Breast epithelium (tissue), 4 donors: ENCODE measurements at regions not wholly inside any gene's neighbourhood (a gene's known extent, or its start where the extent isn't known, plus 50 kb on each side); places are given as distances from the start of the nearest gene placed in this dataset.
A peak's percentile ranks its signal among the peaks of the same experiment; 100 is the strongest.

Experiments used
- DNase-seq, 2 donors: peaks; one replicate each; pipeline ENCODE4 v3.0.0-alpha.2; 2019; ENCODE audit warnings: low spot score in 2 of 2
- H3K27ac ChIP-seq, 2 donors: fragments of 200-600 bp; sonication (generic) in 1 of 2; one replicate each; pipeline ENCODE4 v1.5.1; 2016 to 2019; ENCODE audit warnings: mild to moderate bottlenecking in 1 of 2
- H3K27me3 ChIP-seq, 2 donors: fragments of 200-600 bp; sonication (generic) in 1 of 2; one replicate each; pipeline versions ENCODE4 v1.5.1 to v1.6.0; 2017 to 2019; ENCODE audit warnings: control low read depth in 1 of 2, mild to moderate bottlenecking in 1 of 2
- H3K36me3 ChIP-seq: fragments of 200-600 bp; one replicate; pipeline ENCODE4 v1.5.1; 2019
- H3K4me1 ChIP-seq, 2 donors: fragments of 200-600 bp; sonication (generic); one replicate each; pipeline ENCODE4 v1.5.1; 2016 to 2019; ENCODE audit warnings: control low read depth in 1 of 2
- H3K4me3 ChIP-seq, 3 donors: fragments of 200-600 bp; sonication (generic); 1 replicate in 2 of 3; 2 replicates in 1 of 3; pipeline ENCODE4 v1.5.1; 2016 to 2019; ENCODE audit warnings: mild to moderate bottlenecking in 3 of 3, moderate library complexity in 2 of 3
- H3K9me3 ChIP-seq, 2 donors: fragments of 200-600 bp; sonication (generic) in 1 of 2; one replicate each; pipeline ENCODE4 v1.5.1; 2016 to 2019; ENCODE audit warnings: control low read depth in 1 of 2
- POLR2A ChIP-seq: fragments of 450-650 bp; IDR thresholded peaks from one replicate; pipeline ENCODE4 v1.6.1; 2016; ENCODE audit warnings: antibody characterized with exemption, mild to moderate bottlenecking, moderate library complexity
- POLR2AphosphoS5 ChIP-seq, 3 donors: sonication (generic); formaldehyde crosslinking; IDR thresholded peaks; one replicate each; pipeline ENCODE4 v1.6.1; 2017; ENCODE audit warnings: antibody characterized with exemption in 3 of 3
- intact Hi-C: fragments of 100-400 bp; cut with DNase I; formaldehyde crosslinking; loops from one replicate; pipeline ENCODE4 v1.15.1; 2023; ENCODE audit warnings: low total_unique reads
- TF ChIP-seq, protein P1 (sequence below), 3 donors: fragments of 450-650 bp; IDR thresholded peaks; one replicate each; pipeline ENCODE4 v1.5.1; 2016 to 2017; ENCODE audit warnings: antibody characterized with exemption in 3 of 3, mild to moderate bottlenecking in 3 of 3, moderate library complexity in 3 of 3

GRCh38 chr12:19639781-19640415 is 200.6 kb downstream of the AEBP2 start:
- DNase-seq: no peak
- intact Hi-C loops: no loop called here
- no peak overlapping the region for H3K4me3 ChIP-seq
- TF ChIP-seq POLR2AphosphoS5 (IDR thresholded peaks at IDR 0.05): no peak
- TF ChIP-seq POLR2A: no peak
- TF ChIP-seq, protein P1, sequence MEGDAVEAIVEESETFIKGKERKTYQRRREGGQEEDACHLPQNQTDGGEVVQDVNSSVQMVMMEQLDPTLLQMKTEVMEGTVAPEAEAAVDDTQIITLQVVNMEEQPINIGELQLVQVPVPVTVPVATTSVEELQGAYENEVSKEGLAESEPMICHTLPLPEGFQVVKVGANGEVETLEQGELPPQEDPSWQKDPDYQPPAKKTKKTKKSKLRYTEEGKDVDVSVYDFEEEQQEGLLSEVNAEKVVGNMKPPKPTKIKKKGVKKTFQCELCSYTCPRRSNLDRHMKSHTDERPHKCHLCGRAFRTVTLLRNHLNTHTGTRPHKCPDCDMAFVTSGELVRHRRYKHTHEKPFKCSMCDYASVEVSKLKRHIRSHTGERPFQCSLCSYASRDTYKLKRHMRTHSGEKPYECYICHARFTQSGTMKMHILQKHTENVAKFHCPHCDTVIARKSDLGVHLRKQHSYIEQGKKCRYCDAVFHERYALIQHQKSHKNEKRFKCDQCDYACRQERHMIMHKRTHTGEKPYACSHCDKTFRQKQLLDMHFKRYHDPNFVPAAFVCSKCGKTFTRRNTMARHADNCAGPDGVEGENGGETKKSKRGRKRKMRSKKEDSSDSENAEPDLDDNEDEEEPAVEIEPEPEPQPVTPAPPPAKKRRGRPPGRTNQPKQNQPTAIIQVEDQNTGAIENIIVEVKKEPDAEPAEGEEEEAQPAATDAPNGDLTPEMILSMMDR (IDR thresholded peaks at IDR 0.05): no peak
- no peaks in the 10 kb centered on the region for H3K4me1 ChIP-seq
- no peaks in the 10 kb centered on the region for H3K27me3 ChIP-seq
- H3K27ac ChIP-seq: no peak overlapping the region
- H3K36me3 ChIP-seq: no peaks in the 10 kb centered on the region
- no peaks in the 10 kb centered on the region for H3K9me3 ChIP-seq

GRCh38 chr12:19641235-19642080 is 202.2 kb downstream of the AEBP2 start:
- no peaks in the 10 kb centered on the region for H3K9me3 ChIP-seq
- intact Hi-C loops: no loop called here

GRCh38 chr12:19642345-19642744 is 203.1 kb downstream of the AEBP2 start:
- Histone ChIP-seq H3K9me3 (no peaks in the 10 kb centered on the region), H3K36me3 (no peaks in the 10 kb centered on the region), H3K4me1 (no peaks in the 10 kb centered on the region), H3K27ac (no peak overlapping the region), H3K27me3 (no peaks in the 10 kb centered on the region), H3K4me3 (no peak overlapping the region)
- DNase-seq: no peak
- TF ChIP-seq, protein P1 (IDR thresholded peaks at IDR 0.05): no peak
- no peak for TF ChIP-seq POLR2A
- no peak for TF ChIP-seq POLR2AphosphoS5 (IDR thresholded peaks at IDR 0.05)
- intact Hi-C loops: no loop called here

More at GRCh38 chr12:19641235-19642080, 202.2 kb downstream of the AEBP2 start:
- H3K4me1 ChIP-seq: no peaks in the 10 kb centered on the region
- no peaks in the 10 kb centered on the region for H3K27me3 ChIP-seq
- TF ChIP-seq POLR2AphosphoS5 (IDR thresholded peaks at IDR 0.05) (no peak), POLR2A (no peak)
- TF ChIP-seq, protein P1 (IDR thresholded peaks at IDR 0.05): no peak
- no peak overlapping the region for H3K4me3 ChIP-seq
- DNase-seq: no peak
- H3K27ac ChIP-seq: no peak overlapping the region
- H3K36me3 ChIP-seq: no peaks in the 10 kb centered on the region

GRCh38 chr12:19643635-19644034 is 204.3 kb downstream of the AEBP2 start:
- no peaks in the 10 kb centered on the region for H3K27me3 ChIP-seq
- H3K9me3 ChIP-seq: no peaks in the 10 kb centered on the region
- H3K4me1 ChIP-seq: no peaks in the 10 kb centered on the region
- H3K4me3 ChIP-seq: no peak overlapping the region
- no peaks in the 10 kb centered on the region for H3K36me3 ChIP-seq
- no peak for DNase-seq
- TF ChIP-seq POLR2AphosphoS5 (IDR thresholded peaks at IDR 0.05) (no peak), POLR2A (no peak)
- TF ChIP-seq, protein P1 (IDR thresholded peaks at IDR 0.05): peak in 2 of 3 donors; percentile 28 to 53
- no peak overlapping the region for H3K27ac ChIP-seq
- intact Hi-C loops: no loop called here

DNA sequence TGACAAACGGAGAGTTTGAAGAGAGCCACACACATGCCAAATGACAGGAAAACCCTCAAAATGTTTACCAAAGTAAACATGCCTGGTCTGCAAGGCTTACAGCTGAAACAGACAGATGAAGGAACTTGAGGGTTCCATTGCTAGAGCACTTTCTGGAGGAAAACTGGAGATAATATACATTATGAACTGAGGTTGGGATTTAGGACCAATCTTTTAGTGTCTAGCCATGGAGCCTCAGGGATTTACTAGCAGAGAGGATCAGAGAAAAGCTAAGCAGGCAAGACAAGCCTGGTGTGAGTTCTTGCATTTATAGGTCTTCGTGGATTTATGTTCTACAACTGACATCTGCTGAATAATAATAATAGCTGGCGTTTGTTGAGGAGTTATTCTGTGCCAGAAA is 205.3 kb downstream of the AEBP2 start:
- Histone ChIP-seq H3K4me3 (no peak overlapping the region), H3K9me3 (no peaks in the 10 kb centered on the region), H3K4me1 (no peaks in the 10 kb centered on the region), H3K27ac (no peak overlapping the region), H3K36me3 (no peaks in the 10 kb centered on the region), H3K27me3 (no peaks in the 10 kb centered on the region)
- TF ChIP-seq POLR2A (no peak), POLR2AphosphoS5 (IDR thresholded peaks at IDR 0.05) (no peak)
- TF ChIP-seq, protein P1 (IDR thresholded peaks at IDR 0.05): no peak
- DNase-seq: no peak
- intact Hi-C loops: no loop called here
